ENCODE measurements at regions not wholly inside any gene's neighbourhood (a gene's known extent, or its start where the extent isn't known, plus 50 kb on each side); places are given as distances from the start of the nearest gene placed in this dataset.

DNA sequence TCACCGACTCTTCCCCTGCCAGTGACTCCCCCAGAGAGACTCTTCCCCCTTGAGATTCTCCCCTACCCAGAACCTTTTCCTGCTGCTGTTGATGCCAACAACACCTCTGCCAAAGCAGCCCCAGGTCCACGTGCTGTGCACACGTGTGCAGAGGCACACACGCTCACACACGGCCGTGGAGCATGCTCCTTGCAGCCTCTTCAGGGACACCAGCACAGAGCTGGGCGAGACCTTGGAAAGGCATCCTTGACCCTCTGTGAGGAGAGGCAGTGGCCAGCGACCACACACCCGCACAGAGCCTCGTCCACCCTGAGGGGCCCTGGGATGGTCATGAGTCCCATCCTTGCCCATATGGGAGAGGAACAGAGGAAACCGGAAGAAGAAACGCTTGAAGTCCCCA is 181.9 kb downstream of the RBFOX3 start:
- DNase-seq (ENCODE audit: low read depth in 4 of 4, low spot score in 2 of 4) = no peak

DNA sequence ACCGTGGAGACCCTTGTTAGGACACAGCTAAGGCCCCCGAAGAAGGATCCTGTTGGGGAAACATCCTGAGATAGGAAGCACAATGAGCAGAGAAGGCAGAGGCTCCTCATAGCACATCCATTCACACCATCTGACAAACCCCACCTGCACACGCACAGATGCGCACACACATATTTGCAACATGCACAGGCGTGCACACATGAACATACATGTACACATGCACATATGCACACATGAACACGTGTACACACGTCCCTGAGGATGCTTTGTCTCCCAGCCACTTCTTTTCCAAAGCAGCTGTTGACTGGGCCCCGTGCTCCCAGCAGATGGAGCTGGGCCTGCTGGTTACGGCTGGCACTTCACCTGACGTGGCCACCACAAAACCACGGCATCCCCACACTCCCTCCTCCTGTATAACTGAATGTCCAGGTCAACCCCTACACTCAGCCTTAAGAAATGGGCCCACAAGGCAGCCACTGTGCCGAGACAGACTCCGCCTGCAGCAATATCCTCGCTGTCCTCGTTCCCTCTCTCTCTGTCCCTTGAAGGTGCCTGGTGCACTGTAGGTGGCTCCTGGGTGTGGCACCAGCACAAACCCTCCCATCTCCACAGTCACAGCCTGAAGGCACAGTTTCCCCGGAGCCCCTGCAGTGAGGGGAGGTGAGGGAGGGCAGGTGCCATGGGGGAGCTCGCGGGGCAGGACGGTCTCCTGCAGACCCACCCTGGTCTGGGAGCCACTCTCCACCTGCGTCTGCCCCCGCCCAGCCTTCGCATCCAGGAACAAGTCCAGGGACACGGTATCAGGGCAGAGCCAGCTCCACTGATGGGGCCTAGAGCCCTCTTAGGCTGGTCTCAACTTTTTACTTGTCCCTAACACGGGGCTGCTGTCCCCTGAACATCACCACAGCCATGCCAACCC is 183.0 kb downstream of the RBFOX3 start:
- DNase-seq (ENCODE audit: low read depth in 4 of 4, low spot score in 2 of 4) = no peak

DNA sequence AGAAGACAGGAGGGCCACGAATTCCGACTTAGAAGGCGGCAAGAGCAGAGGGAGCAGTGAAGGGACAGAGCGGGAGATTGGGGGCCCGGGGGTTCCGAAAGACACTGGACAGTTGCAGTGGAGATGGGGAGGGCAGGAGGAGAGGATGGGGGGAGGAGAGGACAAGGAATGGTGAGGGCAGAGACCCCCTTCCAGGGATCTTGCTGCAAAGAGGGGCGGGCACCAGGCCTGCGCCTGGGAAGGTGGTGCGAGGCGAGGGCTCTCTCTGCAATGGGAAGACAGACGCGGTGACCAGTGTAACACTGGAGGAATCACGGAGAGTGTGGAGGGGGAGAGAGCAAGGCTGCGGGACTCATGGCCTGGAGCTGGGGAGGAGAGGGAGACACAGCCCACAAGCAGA is 185.2 kb downstream of the RBFOX3 start:
- no peak for DNase-seq (ENCODE audit: low read depth in 4 of 4, low spot score in 2 of 4)

DNA sequence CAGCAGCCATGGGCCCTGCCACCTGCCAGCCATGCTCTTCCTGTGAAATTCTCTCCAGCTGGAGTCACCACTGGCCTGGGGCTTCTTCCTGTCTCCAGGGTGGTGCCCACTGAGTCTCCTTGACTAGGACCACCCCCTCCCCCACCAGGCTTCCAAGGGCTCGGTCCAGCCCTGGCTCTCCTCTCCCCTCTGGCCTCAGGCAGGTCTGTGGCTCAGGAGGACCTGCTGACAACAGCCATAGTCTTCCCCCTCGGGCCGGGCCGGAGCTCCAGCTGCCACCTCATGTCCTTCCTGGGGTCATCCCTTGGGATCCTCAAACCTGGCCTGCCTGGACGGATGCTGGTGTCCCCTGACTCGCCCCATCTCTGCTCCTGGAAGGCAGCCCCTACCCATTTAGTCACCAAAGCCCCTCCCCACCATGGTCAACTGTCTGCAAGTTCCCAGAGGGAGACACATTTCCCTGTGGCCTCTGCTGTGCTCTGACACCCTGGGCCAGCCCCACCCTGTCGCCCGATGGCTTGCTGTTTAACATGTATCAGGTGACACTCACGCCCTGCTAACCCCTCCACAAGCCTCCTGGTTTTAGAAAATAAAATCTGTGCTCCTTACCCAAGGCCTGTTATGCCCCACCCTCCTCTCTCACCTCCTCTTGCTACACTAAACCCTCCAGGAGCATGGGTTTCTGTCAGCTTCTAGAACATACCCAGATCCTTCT is 186.2 kb downstream of the RBFOX3 start:
- no peak for DNase-seq (ENCODE audit: low read depth in 4 of 4, low spot score in 2 of 4)

DNA sequence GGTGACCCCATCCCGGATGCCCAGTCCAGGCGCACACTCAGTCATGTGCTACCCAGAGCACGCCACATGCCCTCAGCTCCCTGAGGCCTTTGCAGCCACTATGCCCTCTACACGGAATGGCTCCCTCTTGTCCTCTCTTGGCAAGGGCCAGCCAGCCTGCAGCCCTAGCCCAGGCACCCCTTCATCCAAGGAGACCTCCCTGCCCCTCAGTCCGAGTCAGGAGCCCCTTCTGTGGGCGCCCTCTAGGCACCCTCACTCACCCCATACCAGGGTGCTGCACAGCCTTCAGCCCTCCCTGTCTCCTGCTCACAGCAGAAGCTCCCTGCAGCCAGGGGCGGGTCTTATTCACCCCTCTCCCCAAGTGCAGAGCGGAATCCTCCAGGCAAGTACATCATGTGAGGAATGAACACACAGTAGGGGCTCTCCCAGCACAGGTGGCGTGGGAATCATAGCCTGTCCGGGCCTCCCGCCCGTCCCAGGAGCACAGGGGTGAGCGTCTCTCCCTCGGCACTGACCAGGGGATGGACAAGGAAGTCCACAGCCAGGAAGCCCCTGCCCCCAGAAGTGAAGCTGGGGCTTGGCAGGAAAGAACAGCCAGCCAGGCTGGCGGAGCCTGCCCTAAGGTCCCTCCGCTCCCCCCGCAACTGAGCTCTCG is 186.9 kb downstream of the RBFOX3 start:
- no peak for DNase-seq (ENCODE audit: low read depth in 4 of 4, low spot score in 2 of 4)

DNA sequence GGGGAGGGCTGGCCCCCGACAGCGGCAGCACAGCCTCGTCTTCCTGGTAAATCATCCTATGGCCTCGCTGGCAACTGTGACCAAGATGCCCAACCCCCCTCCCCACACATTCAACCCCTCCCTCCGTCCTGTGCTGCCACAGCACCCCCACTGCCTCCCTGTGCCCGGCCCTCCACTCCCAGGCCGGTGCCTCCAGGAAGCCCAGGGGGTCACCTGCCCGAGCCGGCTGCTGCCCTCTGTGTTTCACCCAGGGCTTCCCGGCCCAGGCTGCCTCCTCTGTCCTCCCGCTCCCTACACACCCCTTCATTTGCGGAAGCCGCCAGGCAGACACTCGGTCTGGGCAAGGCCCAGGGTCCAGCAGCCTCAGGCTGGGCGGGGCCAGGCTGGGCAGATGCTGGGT is 188.6 kb downstream of the RBFOX3 start:
- no peak for DNase-seq (ENCODE audit: low read depth in 4 of 4, low spot score in 2 of 4)

DNA sequence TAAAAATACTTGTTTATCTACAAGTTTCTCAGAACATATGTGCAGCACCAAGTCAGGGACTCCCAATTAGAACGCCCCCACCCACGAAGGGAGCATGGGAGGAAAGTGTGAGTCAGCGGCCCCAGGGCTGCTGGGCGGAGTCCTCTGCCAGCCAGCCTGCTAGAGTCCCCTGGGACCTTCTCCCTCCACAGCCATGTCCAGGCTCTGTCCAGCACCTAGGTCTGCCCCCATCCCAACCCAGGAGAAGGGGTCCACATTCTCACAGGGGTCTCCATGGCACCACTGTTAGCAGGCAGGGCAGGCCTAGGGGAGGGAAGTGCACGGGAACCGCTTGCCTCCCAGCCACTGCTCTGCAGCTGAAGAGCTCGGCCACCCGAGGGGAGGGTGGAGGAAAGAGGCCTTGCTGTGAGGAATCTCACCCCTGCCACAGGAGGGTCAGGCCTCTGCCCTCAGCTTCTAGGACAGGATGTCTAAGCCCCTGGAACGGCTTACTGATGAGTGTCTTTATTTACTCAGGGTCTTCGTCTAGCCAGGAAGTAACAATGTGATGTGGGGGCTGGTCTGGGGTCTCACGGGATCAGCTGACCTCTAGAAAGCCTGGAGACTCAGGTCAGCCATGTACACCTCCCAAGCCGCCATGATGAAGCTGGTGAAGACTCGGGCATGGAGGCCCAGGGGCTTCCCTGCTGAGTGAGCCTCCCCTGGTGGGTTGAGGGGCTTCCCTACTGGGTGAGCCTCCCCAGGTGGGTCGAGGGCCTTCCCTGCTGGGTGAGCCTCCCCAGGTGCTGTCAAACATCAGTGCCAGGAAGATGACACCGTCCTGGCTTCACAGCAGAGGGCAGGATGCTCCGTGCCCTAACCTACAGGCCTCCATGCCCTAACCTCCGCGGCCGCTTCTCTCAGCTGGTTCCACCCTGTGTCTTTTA is 190.3 kb downstream of the RBFOX3 start:
- DNase-seq (ENCODE audit: low read depth in 4 of 4, low spot score in 2 of 4) = no peak

DNA sequence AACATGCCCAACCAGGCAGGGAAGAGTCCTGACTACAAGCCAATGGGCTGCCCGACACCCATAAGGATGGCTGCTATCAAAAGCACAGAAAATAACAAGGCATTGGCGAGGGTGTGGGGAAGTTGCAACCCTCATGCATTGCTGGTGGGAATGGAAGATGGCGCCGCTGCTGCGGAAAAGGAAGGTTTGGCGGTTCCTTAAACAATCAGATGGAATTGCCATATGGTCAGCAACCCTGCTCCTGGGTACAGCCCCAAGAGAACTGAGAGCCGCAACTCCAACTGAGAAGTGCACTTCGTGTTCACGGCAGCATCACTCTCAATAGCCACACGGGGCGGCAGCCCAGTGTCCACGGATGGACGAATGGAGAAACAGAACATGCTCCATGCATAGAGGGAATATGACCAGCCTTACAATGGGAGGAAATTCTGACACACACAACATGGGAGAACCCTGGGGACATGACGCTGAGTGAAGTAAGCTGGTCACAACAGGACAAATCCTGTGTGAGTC is 193.3 kb downstream of the RBFOX3 start:
- DNase-seq (ENCODE audit: low read depth in 4 of 4, low spot score in 2 of 4) = no peak

DNA sequence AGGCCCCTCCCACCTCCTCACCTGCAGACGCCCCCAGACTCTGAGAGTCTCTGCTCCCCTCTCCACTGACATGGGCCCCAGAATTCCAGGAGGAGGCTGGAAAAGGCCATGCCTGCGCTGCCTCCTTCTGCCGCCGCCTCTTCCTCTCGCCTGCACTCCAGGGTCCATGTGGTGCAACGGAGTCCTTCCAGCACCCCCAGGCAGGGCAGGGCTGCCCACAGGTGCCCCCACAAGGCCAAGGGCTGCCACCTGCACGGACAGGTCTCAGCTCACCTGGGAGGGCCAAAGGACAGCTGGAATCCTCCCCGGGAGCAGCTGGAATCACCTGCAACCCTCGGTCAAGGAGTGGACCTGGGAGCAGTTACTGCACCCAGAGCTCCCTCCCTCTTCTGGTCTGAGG is 194.9 kb downstream of the RBFOX3 start:
- DNase-seq (ENCODE audit: low read depth in 4 of 4, low spot score in 2 of 4) = no peak

DNA sequence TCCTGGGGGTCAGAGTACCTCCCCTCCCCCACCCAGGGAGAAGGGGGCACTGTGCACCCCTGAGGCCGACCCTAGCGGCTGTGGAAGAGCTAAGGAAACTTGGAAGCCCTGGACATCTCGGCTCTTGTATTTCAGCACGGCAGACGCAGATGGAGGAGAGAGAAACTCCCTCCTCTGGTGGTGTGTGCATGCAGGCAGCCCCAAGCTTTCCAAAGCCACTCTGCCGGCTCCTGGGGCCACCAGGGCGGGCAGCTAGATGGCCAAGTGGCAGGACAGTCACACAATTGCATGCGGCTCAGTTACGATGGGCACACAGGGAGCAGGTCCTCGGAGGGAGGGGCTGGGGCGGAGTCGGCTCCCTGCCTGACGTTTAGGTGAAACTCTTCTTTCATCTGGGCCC is 195.5 kb downstream of the RBFOX3 start:
- DNase-seq (ENCODE audit: low read depth in 4 of 4, low spot score in 2 of 4) = no peak

DNA sequence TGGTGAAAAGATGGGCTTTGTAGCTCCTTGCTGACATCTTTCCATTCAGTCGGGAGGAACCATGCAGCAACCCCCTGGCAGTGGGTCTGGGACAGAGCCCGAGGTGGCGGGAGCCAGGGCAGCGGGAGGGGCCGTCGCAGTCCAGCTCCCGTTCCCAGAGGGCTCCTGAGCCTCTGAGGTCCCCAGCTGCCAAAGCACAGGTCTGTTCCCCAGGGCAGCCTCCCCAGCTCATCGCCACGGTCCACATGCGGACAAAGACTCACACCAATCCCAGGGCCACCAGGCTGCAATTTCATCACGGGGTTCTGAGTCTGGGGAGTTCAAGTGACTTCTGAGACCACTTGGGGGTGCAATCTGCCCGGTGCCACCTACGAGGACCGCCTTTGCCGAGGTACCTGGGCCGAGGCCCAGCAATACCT is 196.0 kb downstream of the RBFOX3 start:
- no peak for DNase-seq (ENCODE audit: low read depth in 4 of 4, low spot score in 2 of 4)

DNA sequence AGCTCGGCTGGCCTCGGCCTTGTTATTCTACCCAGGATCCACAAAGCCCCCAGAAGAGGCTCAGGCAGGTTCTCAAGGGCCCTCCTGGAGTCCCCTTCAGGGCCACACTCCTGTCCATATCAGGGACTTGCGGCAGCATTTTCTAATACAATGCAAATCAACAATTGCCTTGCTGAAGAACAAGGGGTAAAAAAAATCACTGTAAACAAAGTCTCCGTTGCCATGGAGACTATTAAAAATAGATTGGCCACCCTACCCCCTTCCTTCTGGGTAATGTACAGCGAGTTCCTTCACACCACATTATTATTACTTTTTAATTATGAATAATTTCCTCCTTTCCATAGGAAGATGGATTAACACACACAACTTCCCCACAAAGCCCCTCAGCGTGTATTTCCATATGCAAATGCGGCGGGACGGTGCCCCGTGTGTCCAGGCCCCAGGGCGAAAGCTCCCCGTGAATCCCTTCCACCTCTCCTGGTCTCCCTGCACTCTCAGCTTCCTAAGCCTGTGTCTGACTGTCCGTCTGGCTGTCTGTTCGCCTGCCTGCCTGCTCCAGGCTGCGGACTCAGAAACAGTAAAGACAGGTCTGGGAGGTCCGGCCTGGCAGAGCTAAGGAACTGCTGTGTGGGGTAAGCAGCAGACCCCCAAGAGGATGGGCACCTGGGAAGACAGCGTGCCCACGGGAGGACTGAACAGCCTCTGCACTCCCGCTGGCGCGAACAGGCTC is 196.6 kb downstream of the RBFOX3 start:
- DNase-seq (ENCODE audit: low read depth in 4 of 4, low spot score in 2 of 4) = no peak

DNA sequence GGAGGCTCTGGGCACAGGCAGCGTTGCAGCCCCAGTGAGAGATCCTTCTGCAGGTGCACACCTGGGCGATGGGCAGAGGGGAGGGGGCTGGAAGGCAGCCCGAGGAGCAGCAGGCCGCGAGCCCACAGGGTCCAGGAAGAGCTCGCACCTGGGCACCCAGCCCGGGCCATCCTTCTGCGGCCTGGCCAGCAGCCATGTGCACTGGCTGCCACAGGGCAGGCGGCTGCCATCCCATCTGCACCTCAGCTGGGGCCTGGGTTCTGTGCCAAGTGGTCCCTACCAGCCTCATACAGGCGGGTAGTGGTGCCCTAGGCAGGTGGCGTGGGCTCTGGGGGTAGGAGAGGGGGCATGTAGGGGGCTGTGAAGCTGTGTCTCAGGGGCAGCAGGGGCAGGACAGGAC is 197.2 kb downstream of the RBFOX3 start:
- no peak for DNase-seq (ENCODE audit: low read depth in 4 of 4, low spot score in 2 of 4)

DNA sequence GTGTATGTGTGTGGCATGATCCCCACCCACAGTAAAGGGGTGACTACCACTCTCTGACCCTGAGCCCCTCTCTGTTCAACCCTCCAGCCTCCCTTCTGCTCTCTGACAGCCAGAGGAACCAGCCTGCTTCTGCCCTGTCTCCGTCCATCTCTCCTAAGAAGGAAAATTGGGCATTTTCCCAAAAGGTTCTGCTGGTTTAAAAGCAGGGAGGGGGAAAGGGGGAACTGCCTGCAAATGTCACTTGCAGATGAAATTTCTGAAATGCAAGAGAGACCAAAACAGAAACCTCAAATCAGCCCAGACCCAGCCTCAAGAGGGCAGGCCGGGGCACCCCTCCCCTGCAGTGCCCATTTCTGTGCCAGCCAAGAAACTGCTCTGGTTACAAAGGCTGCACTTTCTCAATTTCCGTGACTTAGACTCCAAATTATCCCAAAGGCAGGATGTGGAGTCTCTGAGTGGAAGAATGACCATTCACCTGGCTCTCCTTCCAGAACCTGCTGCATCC is 197.9 kb downstream of the RBFOX3 start:
- DNase-seq (ENCODE audit: low read depth in 4 of 4, low spot score in 2 of 4) = no peak

DNA sequence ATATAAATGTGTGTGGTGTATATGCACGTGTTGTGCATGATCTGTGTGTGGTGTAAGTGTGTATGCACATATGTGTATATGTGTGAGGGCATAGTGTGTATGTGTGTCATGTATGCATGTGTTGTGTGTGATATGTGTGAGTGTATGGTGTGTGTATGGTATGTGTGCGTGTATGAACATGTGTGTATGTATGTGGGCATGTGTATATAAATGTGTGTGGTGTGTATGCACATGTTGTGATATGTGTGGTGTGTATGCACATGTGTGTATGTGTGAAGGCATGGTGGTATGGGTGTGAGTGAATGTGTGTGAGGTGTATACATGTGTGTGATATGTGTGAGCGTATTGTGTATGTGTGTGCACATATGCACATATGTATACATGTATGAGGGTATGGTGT is 198.7 kb downstream of the RBFOX3 start:
- DNase-seq (ENCODE audit: low read depth in 4 of 4, low spot score in 2 of 4) = no peak

DNA sequence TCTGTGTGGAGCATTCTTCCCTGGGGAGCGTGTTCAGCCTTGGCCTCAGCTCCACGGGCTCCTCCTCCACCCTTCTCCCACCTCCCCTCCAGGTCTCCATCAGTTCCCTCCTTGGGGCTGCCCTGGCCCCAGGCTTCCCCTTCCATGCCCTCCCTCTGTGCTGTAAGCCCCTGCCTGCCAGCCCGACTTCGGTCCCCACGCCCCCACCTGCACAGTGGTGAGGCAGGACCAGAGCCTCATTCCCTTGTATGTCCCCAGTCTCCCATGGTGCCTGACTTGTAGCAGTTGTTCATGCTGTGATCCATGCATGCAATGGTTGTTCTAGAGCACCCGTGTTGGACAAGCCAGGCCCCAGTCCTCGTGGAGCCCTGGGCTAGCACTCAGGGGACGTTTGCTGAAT is 199.4 kb downstream of the RBFOX3 start:
- no peak for DNase-seq (ENCODE audit: low read depth in 4 of 4, low spot score in 2 of 4)

DNA sequence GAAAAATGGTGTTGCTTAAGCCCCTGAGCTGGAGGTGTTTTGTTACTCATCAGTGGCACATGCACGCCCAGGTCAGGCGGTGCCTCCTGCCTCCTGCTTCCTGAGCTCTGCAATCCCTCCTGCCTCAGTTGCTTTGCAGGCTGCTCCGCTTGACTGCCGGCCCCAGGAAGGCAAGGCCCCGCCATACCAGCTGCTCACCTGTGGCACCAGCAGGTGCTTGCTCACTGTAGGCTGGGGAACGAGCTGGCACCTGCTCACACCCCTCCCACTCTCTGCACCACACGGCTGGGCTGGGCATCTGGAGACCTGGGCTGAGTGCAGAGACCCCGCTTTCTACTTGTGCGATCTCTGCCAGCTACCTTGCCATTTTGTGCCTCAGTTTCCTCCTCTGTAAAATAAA is 200.2 kb downstream of the RBFOX3 start:
- no peak for DNase-seq (ENCODE audit: low read depth in 4 of 4, low spot score in 2 of 4)

DNA sequence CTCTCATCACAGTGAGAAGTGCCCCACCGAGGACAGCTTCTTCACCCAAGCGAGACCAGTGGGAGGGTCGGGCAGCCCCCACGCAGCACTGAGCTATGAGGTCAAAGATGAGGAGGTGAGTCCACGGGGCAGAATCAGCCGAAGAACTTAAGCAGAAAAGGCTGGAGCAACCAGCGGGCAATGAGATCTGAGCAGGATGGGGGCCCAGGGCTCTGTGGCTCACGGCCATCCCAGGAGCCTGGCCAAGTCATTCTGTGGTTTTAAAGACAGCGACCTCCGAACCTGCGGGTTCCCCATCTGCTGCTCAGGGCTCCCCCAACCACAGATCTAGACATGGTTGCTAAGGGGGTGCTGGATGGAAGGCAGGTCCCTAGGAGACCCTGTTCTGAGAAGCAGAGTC is 202.6 kb downstream of the RBFOX3 start:
- DNase-seq (ENCODE audit: low read depth in 4 of 4, low spot score in 2 of 4) = no peak

DNA sequence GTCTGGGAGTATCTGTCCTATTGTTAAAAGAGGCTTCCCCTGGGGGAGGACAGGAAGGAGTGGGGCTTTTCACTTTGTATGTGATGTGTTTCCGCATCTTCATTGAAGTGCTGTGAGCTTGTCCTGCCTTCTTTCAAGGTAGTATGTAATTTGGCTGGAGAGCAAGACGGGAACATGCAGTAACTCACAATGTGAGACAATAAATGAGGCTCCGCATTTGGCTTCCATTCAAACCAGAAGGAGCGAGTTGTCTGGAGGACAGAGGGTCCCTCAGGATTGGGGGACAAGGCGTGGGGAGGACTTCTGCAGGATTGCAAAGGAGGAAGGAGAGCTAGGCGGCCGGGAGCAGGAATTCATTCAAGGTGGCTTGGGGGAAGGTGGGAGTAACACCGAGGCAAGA is 203.5 kb downstream of the RBFOX3 start:
- no peak for DNase-seq (ENCODE audit: low read depth in 4 of 4, low spot score in 2 of 4)
